ENCODE measurements at regions not wholly inside any gene's neighbourhood (a gene's known extent, or its start where the extent isn't known, plus 50 kb on each side); places are given as distances from the start of the nearest gene placed in this dataset.
"Not testable (repeated sequence)": the region's sequence is repeated elsewhere in the genome, so short reads cannot be mapped to it uniquely, and the experiment has no call there.

- Mint-ChIP-seq H3K4me3 (no peak overlapping the region), H3K36me3 (no peaks in the 10 kb centered on the region), H3K9me3 (ENCODE audit: low read depth) (no peaks in the 10 kb centered on the region), H3K27me3 (no peaks in the 10 kb centered on the region), H3K4me1 (no peaks in the 10 kb centered on the region), H3K27ac (no peak overlapping the region)
- CTCF ChIA-PET, result no interaction called here
- no peak for DNase-seq
- ATAC-seq, result no peak
Observed at GRCh38 chr15:53022788-53023187, 232.7 kb upstream of the ONECUT1 start.

DNA sequence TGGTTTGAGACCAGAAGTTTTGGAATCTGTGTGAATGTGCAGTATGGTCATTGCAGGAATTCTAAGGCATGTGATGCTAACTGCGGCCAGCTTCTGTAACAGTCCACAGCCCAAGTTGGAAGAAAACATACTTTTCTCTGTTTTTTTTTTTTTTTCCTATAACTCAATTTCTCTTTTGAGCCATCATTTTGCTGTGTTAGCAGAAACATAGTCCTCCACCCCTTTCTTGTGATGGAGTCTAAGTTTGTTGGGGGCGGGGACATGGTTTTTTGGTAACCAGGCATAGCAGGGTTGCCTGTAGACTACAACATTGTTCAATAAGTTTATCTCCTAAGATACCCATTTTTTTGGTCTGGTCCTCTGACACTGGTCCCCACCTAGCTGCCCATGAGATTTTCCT lies 223.2 kb upstream of the ONECUT1 start:
- H3K27me3 Mint-ChIP-seq, result no peaks in the 10 kb centered on the region
- no peaks in the 10 kb centered on the region for H3K36me3 Mint-ChIP-seq
- H3K27ac Mint-ChIP-seq, result no peak overlapping the region
- ATAC-seq (no peak), DNase-seq (no peak)
- CTCF ChIA-PET, result no interaction called here
- H3K9me3 Mint-ChIP-seq (ENCODE audit: low read depth), result no peaks in the 10 kb centered on the region
- H3K4me1 Mint-ChIP-seq, result no peaks in the 10 kb centered on the region
- H3K4me3 Mint-ChIP-seq, result no peak overlapping the region

DNA sequence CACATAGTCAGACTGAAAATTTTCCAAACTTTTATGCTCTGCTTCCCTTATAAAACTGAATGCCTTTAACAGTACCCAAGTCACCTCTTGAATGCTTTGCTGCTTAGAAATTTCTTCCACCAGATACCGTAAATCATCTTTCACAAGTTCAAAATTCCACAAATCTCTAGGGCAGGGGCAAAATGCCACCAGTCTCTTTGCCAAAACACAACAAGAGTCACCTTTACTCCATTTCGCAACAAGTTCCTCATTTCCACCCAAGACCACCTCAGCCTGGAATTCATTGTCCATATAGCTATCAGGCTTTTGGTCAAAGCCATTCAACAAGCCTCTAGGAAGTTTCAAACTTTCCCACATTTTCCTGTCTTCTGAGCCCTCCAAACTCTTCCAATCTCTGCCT lies 221.6 kb upstream of the ONECUT1 start:
- not testable (repeated sequence) for H3K27me3 Mint-ChIP-seq, H3K4me3 Mint-ChIP-seq

DNA sequence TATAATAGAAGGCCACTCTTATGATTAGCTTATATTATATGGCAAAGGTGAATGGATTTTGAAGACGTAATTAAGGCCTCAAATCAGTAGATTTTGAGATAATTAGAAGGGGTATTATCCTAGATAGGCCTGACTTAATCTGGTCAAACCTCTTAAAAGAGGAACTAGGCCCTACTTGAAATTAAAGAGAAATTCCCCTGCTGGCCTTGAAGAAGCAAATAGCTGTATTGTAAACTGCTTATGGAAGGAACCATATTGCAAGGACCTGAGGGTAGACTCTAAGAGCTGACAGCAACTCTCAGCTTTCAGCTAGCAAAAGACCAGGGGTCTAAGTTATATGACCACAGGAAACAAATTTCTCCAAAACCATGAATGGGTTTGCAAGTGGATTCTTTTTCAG lies 219.0 kb upstream of the ONECUT1 start:
- Mint-ChIP-seq H3K4me3 (no peak overlapping the region), H3K27ac (no peak overlapping the region), H3K9me3 (ENCODE audit: low read depth) (no peaks in the 10 kb centered on the region), H3K4me1 (no peaks in the 10 kb centered on the region), H3K36me3 (no peaks in the 10 kb centered on the region), H3K27me3 (peaks cover 3% of the 10 kb centered on the region)
- ATAC-seq, result no peak
- no peak for DNase-seq
- CTCF ChIA-PET, result no interaction called here

More for the DNA sequence above, 221.6 kb upstream of the ONECUT1 start:
- H3K27ac Mint-ChIP-seq; ATAC-seq; DNase-seq; H3K9me3 Mint-ChIP-seq (ENCODE audit: low read depth); CTCF ChIA-PET; H3K4me1 Mint-ChIP-seq; H3K36me3 Mint-ChIP-seq: not testable (repeated sequence)

- CTCF ChIA-PET, result no interaction called here
- H3K27me3 Mint-ChIP-seq, result peaks cover 3% of the 10 kb centered on the region
- H3K4me1 Mint-ChIP-seq, result no peaks in the 10 kb centered on the region
- H3K4me3 Mint-ChIP-seq, result no peak overlapping the region
- no peaks in the 10 kb centered on the region for H3K9me3 Mint-ChIP-seq (ENCODE audit: low read depth)
- no peak for DNase-seq
- H3K27ac Mint-ChIP-seq, result no peak overlapping the region
- H3K36me3 Mint-ChIP-seq, result no peaks in the 10 kb centered on the region
- no peak for ATAC-seq
Observed at GRCh38 chr15:53000409-53000808, 210.3 kb upstream of the ONECUT1 start.

DNA sequence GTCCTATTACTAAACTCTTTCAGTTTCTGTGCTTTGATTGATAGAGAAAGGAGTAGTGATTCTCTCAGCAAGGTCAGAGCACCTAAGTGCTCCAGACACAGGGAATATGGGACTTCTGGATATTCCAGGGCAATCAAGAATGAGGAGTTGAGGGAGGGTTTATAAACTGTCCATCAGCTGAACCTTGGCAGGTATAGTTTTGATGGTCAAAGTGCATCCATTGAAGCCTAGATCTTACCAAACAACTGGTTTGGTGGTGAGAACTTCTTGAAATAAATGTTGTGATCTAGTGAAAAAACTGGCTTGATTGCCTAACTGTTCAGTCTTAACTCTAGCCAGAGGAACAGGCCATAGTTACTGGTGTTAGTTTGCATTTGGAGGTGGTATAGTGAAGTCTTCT lies 207.0 kb upstream of the ONECUT1 start:
- Mint-ChIP-seq H3K36me3 (no peaks in the 10 kb centered on the region), H3K4me1 (no peaks in the 10 kb centered on the region)

GRCh38 chr15:52994290-52994689 lies 204.2 kb upstream of the ONECUT1 start:
- Mint-ChIP-seq H3K36me3 (no peaks in the 10 kb centered on the region), H3K27me3 (peaks cover 3% of the 10 kb centered on the region), H3K27ac (no peak overlapping the region), H3K9me3 (ENCODE audit: low read depth) (peaks cover 5% of the 10 kb centered on the region), H3K4me1 (no peaks in the 10 kb centered on the region), H3K4me3 (no peak overlapping the region)
- DNase-seq (no peak), ATAC-seq (no peak)
- CTCF ChIA-PET, result no interaction called here

More for the DNA sequence above, 207.0 kb upstream of the ONECUT1 start:
- peaks cover 5% of the 10 kb centered on the region for H3K9me3 Mint-ChIP-seq (ENCODE audit: low read depth)
- DNase-seq, result no peak
- no peak overlapping the region for H3K4me3 Mint-ChIP-seq
- no peak overlapping the region for H3K27ac Mint-ChIP-seq
- CTCF ChIA-PET, result no interaction called here
- peaks cover under 1% of the 10 kb centered on the region for H3K27me3 Mint-ChIP-seq
- no peak for ATAC-seq

GRCh38 chr15:52984507-52984906 lies 194.4 kb upstream of the ONECUT1 start:
- no peak for ATAC-seq

GRCh38 chr15:52980446-52980845 lies 190.3 kb upstream of the ONECUT1 start:
- ATAC-seq (no peak), DNase-seq (no peak)
- Mint-ChIP-seq H3K27ac (no peak overlapping the region), H3K9me3 (ENCODE audit: low read depth) (no peaks in the 10 kb centered on the region), H3K36me3 (no peaks in the 10 kb centered on the region), H3K4me1 (no peaks in the 10 kb centered on the region), H3K4me3 (no peak overlapping the region), H3K27me3 (no peaks in the 10 kb centered on the region)
- CTCF ChIA-PET, result no interaction called here

More at GRCh38 chr15:52984507-52984906, 194.4 kb upstream of the ONECUT1 start:
- no peaks in the 10 kb centered on the region for H3K27me3 Mint-ChIP-seq
- CTCF ChIA-PET, result no interaction called here
- DNase-seq, result no peak
- no peaks in the 10 kb centered on the region for H3K9me3 Mint-ChIP-seq (ENCODE audit: low read depth)
- H3K27ac Mint-ChIP-seq, result no peak overlapping the region
- H3K36me3 Mint-ChIP-seq, result no peaks in the 10 kb centered on the region
- no peak overlapping the region for H3K4me3 Mint-ChIP-seq
- H3K4me1 Mint-ChIP-seq, result no peaks in the 10 kb centered on the region

DNA sequence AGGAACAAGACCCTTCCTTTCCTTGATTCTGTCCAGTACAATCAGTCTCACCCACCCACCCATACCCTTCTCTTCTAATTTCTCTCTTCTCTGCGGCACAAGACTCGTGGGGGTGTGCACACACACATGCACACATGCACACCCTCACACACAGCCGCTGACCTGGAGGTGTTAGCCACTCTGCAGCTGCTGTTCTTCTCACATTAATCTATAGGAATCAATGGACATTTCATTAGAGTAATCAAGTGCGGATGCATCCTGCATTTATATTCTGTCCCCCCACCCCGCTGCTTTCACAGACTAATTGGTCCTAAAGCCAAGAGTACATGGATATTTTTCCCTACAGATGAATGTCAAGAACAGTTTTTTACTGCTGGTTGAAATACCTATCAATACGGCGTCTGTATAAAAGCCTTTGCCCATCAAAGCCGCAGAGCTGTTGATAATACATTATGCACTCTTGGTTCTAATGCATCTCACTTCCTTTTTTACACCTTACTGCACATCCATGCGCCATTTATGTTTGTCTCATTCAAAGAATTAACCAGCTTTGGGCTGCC lies 186.5 kb upstream of the ONECUT1 start:
- no peak overlapping the region for H3K4me3 Mint-ChIP-seq
- H3K36me3 Mint-ChIP-seq, result no peaks in the 10 kb centered on the region
- ATAC-seq (no peak), DNase-seq (no peak)
- H3K27me3 Mint-ChIP-seq, result no peaks in the 10 kb centered on the region
- H3K27ac Mint-ChIP-seq, result no peak overlapping the region
- H3K4me1 Mint-ChIP-seq, result no peaks in the 10 kb centered on the region
- H3K9me3 Mint-ChIP-seq (ENCODE audit: low read depth), result no peaks in the 10 kb centered on the region
- CTCF ChIA-PET, result no interaction called here

- Mint-ChIP-seq H3K27ac (no peak overlapping the region), H3K9me3 (ENCODE audit: low read depth) (no peaks in the 10 kb centered on the region), H3K4me1 (no peaks in the 10 kb centered on the region), H3K36me3 (no peaks in the 10 kb centered on the region), H3K27me3 (no peaks in the 10 kb centered on the region), H3K4me3 (no peak overlapping the region)
- no peak for DNase-seq
- ATAC-seq, result no peak
- CTCF ChIA-PET, result no interaction called here
Observed at GRCh38 chr15:52975941-52976449, 185.9 kb upstream of the ONECUT1 start.

DNA sequence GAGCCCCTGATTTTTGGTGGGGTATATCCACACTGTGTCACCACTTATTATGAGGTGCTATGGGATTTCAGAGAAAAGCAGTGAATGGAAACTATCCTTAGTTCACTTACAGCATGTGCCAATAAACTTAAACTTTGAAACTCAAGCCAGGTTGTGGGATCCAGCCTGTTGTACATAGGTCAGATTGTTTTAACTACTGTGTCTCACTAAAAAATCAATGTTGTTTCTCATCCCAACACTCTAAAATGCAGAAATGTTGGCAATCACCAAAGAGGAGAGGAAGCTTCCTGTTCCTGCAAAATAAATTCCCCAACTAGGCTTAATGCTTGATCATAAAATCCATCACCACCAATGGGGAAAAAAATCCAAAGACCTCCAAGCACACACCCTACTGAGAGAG lies 173.7 kb upstream of the ONECUT1 start:
- ATAC-seq (no peak), DNase-seq (no peak)
- no peak overlapping the region for H3K27ac Mint-ChIP-seq
- H3K4me3 Mint-ChIP-seq, result no peak overlapping the region
- no peaks in the 10 kb centered on the region for H3K9me3 Mint-ChIP-seq (ENCODE audit: low read depth)
- H3K27me3 Mint-ChIP-seq, result peaks cover under 1% of the 10 kb centered on the region
- H3K36me3 Mint-ChIP-seq, result no peaks in the 10 kb centered on the region
- no peaks in the 10 kb centered on the region for H3K4me1 Mint-ChIP-seq
- CTCF ChIA-PET, result no interaction called here

DNA sequence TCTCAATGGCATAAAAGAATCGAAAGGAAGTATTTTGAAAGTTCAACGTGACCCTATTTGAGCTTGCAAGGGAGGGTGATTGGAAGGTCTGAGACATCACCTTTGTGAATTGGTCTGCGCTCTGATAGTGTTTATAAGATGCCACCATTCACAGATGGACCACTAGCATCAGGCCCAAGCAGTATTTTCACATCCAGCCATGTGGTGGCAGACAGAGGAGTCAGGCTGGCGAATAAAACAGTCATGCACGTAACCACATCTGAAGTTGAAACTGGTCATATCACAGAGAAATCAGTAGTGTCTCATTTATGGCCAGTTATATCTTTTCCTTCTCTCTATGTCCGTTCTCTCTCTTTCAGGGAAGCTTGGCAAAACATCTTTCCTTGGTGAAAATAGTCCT lies 170.1 kb upstream of the ONECUT1 start:
- peaks cover 2% of the 10 kb centered on the region for H3K27me3 Mint-ChIP-seq
- CTCF ChIA-PET, result no interaction called here
- no peak overlapping the region for H3K27ac Mint-ChIP-seq
- H3K36me3 Mint-ChIP-seq, result no peaks in the 10 kb centered on the region
- DNase-seq (no peak), ATAC-seq (no peak)
- H3K4me3 Mint-ChIP-seq, result no peak overlapping the region
- H3K4me1 Mint-ChIP-seq, result no peaks in the 10 kb centered on the region
- no peaks in the 10 kb centered on the region for H3K9me3 Mint-ChIP-seq (ENCODE audit: low read depth)

- Mint-ChIP-seq H3K4me3 (no peak overlapping the region), H3K36me3 (no peaks in the 10 kb centered on the region), H3K4me1 (no peaks in the 10 kb centered on the region), H3K27me3 (no peaks in the 10 kb centered on the region), H3K9me3 (ENCODE audit: low read depth) (no peaks in the 10 kb centered on the region), H3K27ac (no peak overlapping the region)
- DNase-seq, result no peak
- no peak for ATAC-seq
- CTCF ChIA-PET, result no interaction called here
Observed at GRCh38 chr15:52943746-52944145, 153.6 kb upstream of the ONECUT1 start.

DNA sequence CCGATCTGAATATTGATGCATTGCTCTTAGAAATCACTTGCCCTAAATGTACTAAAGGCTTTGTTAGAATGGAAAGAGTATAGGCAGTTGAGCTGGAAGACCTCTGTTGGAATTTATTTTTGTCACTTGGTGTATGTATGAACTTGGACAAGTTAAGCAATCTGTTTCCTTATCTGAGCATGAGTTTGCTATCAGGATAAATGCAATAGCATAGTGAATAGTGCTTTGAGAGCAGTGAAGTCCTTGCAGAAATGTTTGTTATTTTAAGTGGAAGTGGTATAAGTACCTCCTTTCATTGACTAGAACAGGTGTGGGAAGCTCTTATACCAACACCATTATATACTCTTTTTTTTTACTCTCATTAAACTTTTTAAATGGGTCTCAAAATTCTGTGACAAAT lies 146.4 kb upstream of the ONECUT1 start:
- Mint-ChIP-seq H3K4me3 (no peak overlapping the region), H3K27me3 (no peaks in the 10 kb centered on the region), H3K27ac (no peak overlapping the region), H3K36me3 (no peaks in the 10 kb centered on the region), H3K4me1 (no peaks in the 10 kb centered on the region), H3K9me3 (ENCODE audit: low read depth) (no peaks in the 10 kb centered on the region)
- CTCF ChIA-PET, result no interaction called here
- no peak for ATAC-seq
- no peak for DNase-seq
